Neuronal stem cell (in vitro differentiated cells): ENCODE measurements at regions not wholly inside any gene's neighbourhood (a gene's known extent, or its start where the extent isn't known, plus 50 kb on each side); places are given as distances from the start of the nearest gene placed in this dataset.

Experiments used
- DNase-seq: peaks from one replicate; pipeline ENCODE4 v3.0.0-alpha.2; 2013; ENCODE audit warnings: low spot score
- H2AFZ ChIP-seq: one replicate; pipeline ENCODE4 v1.6.1; 2013; ENCODE audit warnings: mild to moderate bottlenecking, low read length, inconsistent platforms
- H2AK5ac ChIP-seq: 2 replicates; pipeline ENCODE4 v1.6.1; 2013; ENCODE audit warnings: low read depth, mild to moderate bottlenecking, inconsistent platforms, low read length, moderate library complexity, mixed read lengths
- H2BK120ac ChIP-seq: 2 replicates; pipeline ENCODE4 v1.6.1; 2013; ENCODE audit warnings: low read depth, mild to moderate bottlenecking, inconsistent platforms, low read length, moderate library complexity, mixed read lengths
- H2BK12ac ChIP-seq: one replicate; pipeline ENCODE4 v1.6.1; 2013; ENCODE audit warnings: low read length, inconsistent platforms
- H2BK15ac ChIP-seq: 2 replicates; pipeline ENCODE4 v1.6.1; 2013; ENCODE audit warnings: mild to moderate bottlenecking, low read length, inconsistent platforms, mixed read lengths
- H2BK5ac ChIP-seq: one replicate; pipeline ENCODE4 v1.6.1; 2013; ENCODE audit warnings: inconsistent platforms, mild to moderate bottlenecking, low read length, moderate library complexity
- H3K14ac ChIP-seq: one replicate; pipeline ENCODE4 v1.6.1; 2013; ENCODE audit warnings: low read length, inconsistent platforms
- H3K18ac ChIP-seq: 2 replicates; pipeline ENCODE4 v1.6.1; 2013; ENCODE audit warnings: low read length, inconsistent platforms
- H3K23ac ChIP-seq: 2 replicates; pipeline ENCODE4 v1.6.1; 2013; ENCODE audit warnings: low read depth, mild to moderate bottlenecking, mixed read lengths, low read length, inconsistent platforms; ENCODE audit not compliant: poor library complexity
- H3K27ac ChIP-seq: replicated peaks from 3 replicates; pipeline ENCODE4 v1.5.1; 2013; ENCODE audit warnings: low read length, inconsistent platforms
- H3K27me3 ChIP-seq, 3 experiments: 2 replicates each; pipeline ENCODE4 v1.6.1; 2013; ENCODE audit warnings: low read length in 3 of 3, mild to moderate bottlenecking in 2 of 3, inconsistent platforms in 1 of 3, low read depth in 1 of 3, mixed read lengths in 1 of 3, moderate library complexity in 1 of 3; ENCODE audit not compliant: control insufficient read depth in 3 of 3, insufficient read depth in 3 of 3
- H3K36me3 ChIP-seq, 2 donors: replicated peaks in 1 of 2; 2 replicates each; pipeline ENCODE4 v1.6.1; 2013; ENCODE audit warnings: low read length in 2 of 2; ENCODE audit not compliant: control insufficient read depth in 2 of 2, insufficient read depth in 2 of 2
- H3K4ac ChIP-seq: 2 replicates; pipeline ENCODE4 v1.6.1; 2013; ENCODE audit warnings: inconsistent platforms, mild to moderate bottlenecking, low read length, moderate library complexity
- H3K4me1 ChIP-seq, 2 donors: 1 replicate in 1 of 2; 2 replicates in 1 of 2; pipeline ENCODE4 v1.6.1; 2013; ENCODE audit warnings: low read length in 2 of 2, low read depth in 1 of 2; ENCODE audit not compliant: control insufficient read depth in 2 of 2, insufficient read depth in 1 of 2
- H3K4me2 ChIP-seq: one replicate; pipeline ENCODE4 v1.6.1; 2013; ENCODE audit warnings: mild to moderate bottlenecking, low read length, inconsistent platforms; ENCODE audit not compliant: insufficient read depth, poor library complexity, severe bottlenecking
- H3K4me3 ChIP-seq, 2 donors: 2 replicates each; pipeline ENCODE4 v1.5.1; 2013; ENCODE audit warnings: low read length in 2 of 2, mild to moderate bottlenecking in 2 of 2, inconsistent platforms in 1 of 2, moderate library complexity in 1 of 2
- H3K79me1 ChIP-seq: one replicate; pipeline ENCODE4 v1.6.1; 2013; ENCODE audit warnings: low read depth, mild to moderate bottlenecking, inconsistent platforms, low read length, moderate library complexity
- H3K9ac ChIP-seq: one replicate; pipeline ENCODE4 v1.6.1; 2013; ENCODE audit warnings: mild to moderate bottlenecking, low read depth, low read length, inconsistent platforms; ENCODE audit not compliant: poor library complexity
- H3K9me3 ChIP-seq, 2 donors: replicated peaks in 1 of 2; 2 replicates each; pipeline versions ENCODE3 to v1.6.1; 2013; ENCODE audit warnings: low read length in 2 of 2, mild to moderate bottlenecking in 2 of 2, inconsistent platforms in 1 of 2, low read depth in 1 of 2, mixed read lengths in 1 of 2, moderate library complexity in 1 of 2; ENCODE audit not compliant: control insufficient read depth in 2 of 2, insufficient read depth in 1 of 2
- H4K8ac ChIP-seq: one replicate; pipeline ENCODE4 v1.6.1; 2013; ENCODE audit warnings: low read depth, mild to moderate bottlenecking, inconsistent platforms, low read length, moderate library complexity
- H4K91ac ChIP-seq: one replicate; pipeline ENCODE4 v1.6.1; 2013; ENCODE audit warnings: low read length, low read depth, mild to moderate bottlenecking, inconsistent platforms; ENCODE audit not compliant: poor library complexity
- WGBS, 2 donors: extraction: QIAGEN DNeasy Blood & Tissue Kit; methylation state at CpG; one replicate each; pipeline ENCODE4 v1.1.7; 2013; ENCODE audit warnings: missing lambda C conversion rate in 2 of 2, mixed read lengths in 1 of 2; ENCODE audit not compliant: insufficient read length in 2 of 2, insufficient replicate concordance in 1 of 2; ENCODE audit errors: extremely low coverage in 2 of 2; 5-methylcytosine and 5-hydroxymethylcytosine counted together

DNA sequence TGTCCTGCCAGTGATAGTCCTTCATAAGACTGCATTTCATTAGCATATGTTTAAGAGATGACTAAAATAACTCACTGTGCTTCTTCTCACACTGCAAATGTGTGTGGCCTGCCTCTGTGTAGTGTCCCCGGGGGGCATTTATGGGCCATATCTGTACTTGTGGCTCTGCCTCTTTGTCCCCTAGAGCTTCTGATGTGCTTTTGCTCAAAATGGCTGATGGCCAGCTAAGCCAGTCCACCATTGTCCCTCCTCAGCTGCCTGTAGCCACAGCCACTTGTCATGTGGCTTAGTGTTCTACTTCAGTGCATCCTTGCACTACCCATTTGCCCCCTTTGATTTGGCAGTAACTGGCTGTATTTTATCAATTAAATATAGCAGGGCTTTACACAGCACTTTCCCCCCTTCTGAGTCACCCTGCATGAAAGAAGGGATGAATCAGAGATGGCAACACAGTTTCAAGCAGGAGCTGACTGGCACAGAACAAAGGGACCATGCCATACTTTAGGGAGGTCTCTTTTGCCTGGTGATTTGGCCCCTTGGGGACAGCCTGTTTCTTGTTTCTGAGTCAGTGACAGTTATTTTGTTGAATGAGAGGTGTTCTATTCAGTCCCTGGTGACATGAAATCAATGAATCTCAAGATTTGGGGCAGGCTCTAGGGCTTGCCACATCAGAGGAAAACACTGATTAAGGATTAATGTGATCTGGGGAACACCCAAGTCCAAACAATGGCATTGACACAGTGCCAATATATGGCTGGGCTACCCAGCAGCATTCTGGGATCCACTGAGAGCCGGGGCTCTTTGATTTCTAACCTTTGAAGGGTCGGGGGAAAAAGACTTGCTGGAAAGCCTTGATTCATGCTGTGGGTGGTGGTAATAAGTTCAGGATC lies 245.5 kb downstream of the SMARCA2 start:
- H3K27ac ChIP-seq = no peak overlapping the region
- no peaks in the 10 kb centered on the region for H3K9me3 ChIP-seq
- DNase-seq = no peak

DNA sequence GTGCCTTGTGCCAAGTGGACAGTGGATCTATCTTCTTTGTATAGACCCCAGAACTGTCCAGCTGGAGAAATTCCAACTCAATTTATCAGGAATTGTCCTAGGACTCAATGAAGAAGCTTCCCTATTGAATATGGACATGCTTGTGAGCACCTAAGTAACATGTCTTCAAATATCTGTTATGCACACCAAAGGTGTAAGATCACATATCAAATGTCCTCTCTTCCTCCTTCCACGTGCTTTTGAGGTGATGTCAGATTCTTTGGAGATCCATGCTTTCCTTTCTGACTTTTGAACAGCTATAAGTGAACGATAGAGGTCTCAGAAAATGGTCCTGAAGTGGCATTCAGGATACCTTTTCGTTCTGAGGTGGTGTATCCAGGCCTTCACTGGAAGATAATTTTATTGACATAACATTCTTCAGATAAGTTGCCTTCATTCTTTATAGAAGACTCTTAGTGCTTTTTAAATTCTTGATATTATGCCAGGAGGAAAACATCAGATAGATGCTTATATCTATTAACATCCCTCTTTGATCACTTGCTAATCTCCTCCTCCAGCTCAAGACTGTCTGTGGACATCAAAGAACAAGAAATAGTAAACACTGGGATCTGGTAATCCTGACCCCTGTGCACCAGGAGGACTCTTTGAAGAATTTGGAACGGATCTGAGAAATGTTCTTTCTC lies 246.4 kb downstream of the SMARCA2 start:
- no peaks in the 10 kb centered on the region for H3K27me3 ChIP-seq

More for the DNA sequence above, 245.5 kb downstream of the SMARCA2 start:
- peaks cover 3 to 5% of the 10 kb centered on the region in 2 donors for H3K4me1 ChIP-seq
- H3K27me3 ChIP-seq = no peaks in the 10 kb centered on the region
- H3K18ac ChIP-seq = no peak overlapping the region
- H2AFZ ChIP-seq = peak overlapping the region; percentile 68
- no peak overlapping the region for H3K4me2 ChIP-seq
- WGBS, 2 donors = no CpG with 5 or more reads among the region's 3 CpGs
- H2BK5ac ChIP-seq = no peak overlapping the region
- H3K14ac ChIP-seq = no peak overlapping the region
- no peak overlapping the region for H4K91ac ChIP-seq
- H3K36me3 ChIP-seq = no peaks in the 10 kb centered on the region
- H2AK5ac ChIP-seq = no peak overlapping the region
- H3K9ac ChIP-seq = no peak overlapping the region
- H3K79me1 ChIP-seq = no peaks in the 10 kb centered on the region
- no peak overlapping the region for H2BK15ac ChIP-seq
- no peak overlapping the region for H2BK120ac ChIP-seq
- H2BK12ac ChIP-seq = no peak overlapping the region
- H4K8ac ChIP-seq = no peak overlapping the region
- no peak overlapping the region for H3K4ac ChIP-seq
- H3K23ac ChIP-seq = no peak overlapping the region
- no peak overlapping the region for H3K4me3 ChIP-seq

DNA sequence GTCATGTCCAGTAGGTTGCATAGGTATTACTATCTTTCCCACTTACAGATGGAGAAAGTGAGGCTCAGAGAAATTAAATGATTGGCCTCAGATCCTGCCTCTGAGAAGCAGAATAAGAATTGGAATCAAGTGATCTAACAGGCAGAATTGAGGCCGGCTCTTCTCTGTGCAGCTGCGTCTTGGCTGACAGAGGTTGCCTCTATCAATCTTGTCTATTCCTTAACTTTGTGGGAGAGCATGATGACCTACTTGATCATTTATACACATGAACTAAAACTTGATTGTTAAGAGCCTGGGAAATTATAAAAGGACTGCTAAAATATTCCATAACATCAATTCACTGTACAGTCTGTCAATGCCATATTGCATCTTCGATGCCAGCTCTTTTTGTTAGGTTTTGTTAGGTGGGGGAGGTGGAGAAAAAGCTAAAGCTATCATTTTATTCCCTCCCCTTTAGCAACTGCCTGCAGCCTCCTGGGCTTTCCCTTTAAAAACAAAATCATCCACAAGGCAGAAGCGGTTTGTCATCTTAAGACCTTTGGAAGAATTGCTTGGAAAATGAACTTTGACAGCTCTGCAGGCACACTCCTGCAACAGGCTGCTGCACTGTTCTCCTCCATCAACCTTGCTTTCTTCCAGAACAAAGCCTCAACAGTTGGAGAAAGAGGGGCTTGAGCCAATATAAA lies 247.4 kb downstream of the SMARCA2 start:
- H2BK120ac ChIP-seq = no peak overlapping the region
- no peak overlapping the region for H2BK15ac ChIP-seq
- no peak overlapping the region for H3K27ac ChIP-seq

More for the DNA sequence above, 246.4 kb downstream of the SMARCA2 start:
- Histone ChIP-seq H3K14ac (no peak overlapping the region), H3K4me2 (no peak overlapping the region), H4K8ac (no peak overlapping the region), H3K27ac (no peak overlapping the region), H3K4me1 (peaks cover 3 to 5% of the 10 kb centered on the region in 2 donors), H2AFZ (peak overlapping the region; percentile 68), H3K36me3 (no peaks in the 10 kb centered on the region), H2AK5ac (no peak overlapping the region), H2BK12ac (no peak overlapping the region), H2BK15ac (no peak overlapping the region), H3K4ac (no peak overlapping the region), H3K18ac (no peak overlapping the region), H3K9ac (no peak overlapping the region), H3K4me3 (no peak overlapping the region), H3K79me1 (no peaks in the 10 kb centered on the region), H4K91ac (no peak overlapping the region), H3K23ac (no peak overlapping the region), H2BK120ac (no peak overlapping the region), H2BK5ac (no peak overlapping the region), H3K9me3 (no peaks in the 10 kb centered on the region)
- no CpG with 5 or more reads among the region's 4 CpGs for WGBS, 2 donors
- DNase-seq = no peak

DNA sequence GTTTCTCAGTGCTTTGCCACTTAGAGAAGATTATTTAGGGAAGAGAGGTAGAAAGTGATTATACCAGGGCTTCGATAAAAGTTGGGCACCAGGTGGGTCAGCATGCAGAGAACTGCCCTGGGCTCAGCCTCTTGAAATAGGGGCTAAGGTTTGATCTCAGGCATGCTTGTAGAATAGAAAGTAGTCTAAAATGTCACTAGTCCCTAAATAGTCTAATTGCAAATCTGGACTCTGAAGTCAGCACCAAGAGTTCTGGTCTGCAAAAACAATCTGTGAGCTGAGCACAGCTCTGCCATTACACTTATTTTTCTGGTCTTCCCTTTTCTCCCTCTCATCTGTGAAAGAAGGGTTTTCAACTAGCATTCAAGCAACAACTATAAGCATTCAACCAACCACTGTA lies 248.0 kb downstream of the SMARCA2 start:
- WGBS, 2 donors = no CpG with 5 or more reads among the region's 1 CpG
- no peak overlapping the region for H2BK120ac ChIP-seq
- H3K79me1 ChIP-seq = no peaks in the 10 kb centered on the region
- no peak overlapping the region for H3K4ac ChIP-seq
- no peak overlapping the region for H3K9ac ChIP-seq
- DNase-seq = no peak
- peak overlapping the region; percentile 36 for H2AFZ ChIP-seq
- no peak overlapping the region for H4K91ac ChIP-seq
- no peak overlapping the region for H2BK15ac ChIP-seq
- H3K4me1 ChIP-seq = peaks cover 0 to 2% of the 10 kb centered on the region in 2 donors
- no peak overlapping the region for H3K27ac ChIP-seq
- H2AK5ac ChIP-seq = no peak overlapping the region
- no peak overlapping the region for H3K14ac ChIP-seq
- H2BK5ac ChIP-seq = no peak overlapping the region
- no peaks in the 10 kb centered on the region for H3K9me3 ChIP-seq
- no peak overlapping the region for H3K4me2 ChIP-seq
- no peak overlapping the region for H3K23ac ChIP-seq
- H2BK12ac ChIP-seq = no peak overlapping the region
- no peaks in the 10 kb centered on the region for H3K36me3 ChIP-seq
- no peak overlapping the region for H4K8ac ChIP-seq
- no peak overlapping the region for H3K4me3 ChIP-seq
- no peak overlapping the region for H3K18ac ChIP-seq
- H3K27me3 ChIP-seq = no peaks in the 10 kb centered on the region

More for the DNA sequence above, 247.4 kb downstream of the SMARCA2 start:
- Histone ChIP-seq H2BK12ac (no peak overlapping the region), H2AFZ (peak overlapping the region; percentile 36), H2BK5ac (no peak overlapping the region), H3K14ac (no peak overlapping the region), H3K4me2 (no peak overlapping the region), H3K27me3 (no peaks in the 10 kb centered on the region), H3K4me3 (no peak overlapping the region), H3K4me1 (peaks cover 1 to 2% of the 10 kb centered on the region in 2 donors), H3K36me3 (no peaks in the 10 kb centered on the region), H3K23ac (no peak overlapping the region), H2AK5ac (no peak overlapping the region), H4K8ac (no peak overlapping the region), H3K9me3 (no peaks in the 10 kb centered on the region), H3K18ac (no peak overlapping the region), H3K9ac (no peak overlapping the region), H4K91ac (no peak overlapping the region), H3K79me1 (no peaks in the 10 kb centered on the region), H3K4ac (no peak overlapping the region)
- no peak for DNase-seq
- WGBS, 2 donors = no CpG with 5 or more reads among the region's 4 CpGs
